B cell (primary cell): ENCODE measurements at regions not wholly inside any gene's neighbourhood (a gene's known extent, or its start where the extent isn't known, plus 50 kb on each side); places are given as distances from the start of the nearest gene placed in this dataset.

Experiments
- ATAC-seq: fragments of 200-7000 bp; cut with Tn5 transposase; one replicate; pipeline ENCODE4 v1.10.0; 2021; ENCODE audit warnings: low read depth, mild to moderate bottlenecking, moderate number of reproducible peaks, moderate library complexity
- CTCF ChIA-PET: fragments of 350-600 bp; sonication (Branson Sonifier 250); formaldehyde crosslinking; loops from one replicate; lab custom pipeline; 2021; ENCODE audit warnings: antibody characterized with exemption, inconsistent platforms; lab: Charles Lee
- POLR2A ChIA-PET: fragments of 350-600 bp; sonication (Branson Sonifier 250); formaldehyde crosslinking; loops from one replicate; lab custom pipeline; 2021; ENCODE audit warnings: antibody characterized with exemption; lab: Charles Lee
- DNase-seq: peaks from one replicate; pipeline ENCODE4 v3.0.0; 2013
- H2AFZ ChIP-seq: 2 replicates; pipeline ENCODE4 v1.6.1; 2012; ENCODE audit warnings: mild to moderate bottlenecking, low read depth, low read length; ENCODE audit not compliant: insufficient read depth, poor library complexity, severe bottlenecking
- H3K27ac ChIP-seq, 2 donors: 1 replicate in 1 of 2; 2 replicates in 1 of 2; pipeline ENCODE4 v1.5.1; 2012 to 2013; ENCODE audit warnings: low read length in 2 of 2, mild to moderate bottlenecking in 2 of 2, moderate library complexity in 1 of 2
- H3K27me3 ChIP-seq, 4 experiments: fragments of 200-600 bp in 1 of 4; sonication (generic) in 1 of 4; replicated peaks in 1 of 4; 1 replicate in 2 of 4; 2 replicates in 2 of 4; pipeline versions ENCODE4 v1.6.1 to v1.7.0; 2013 to 2016; ENCODE audit warnings: low read length in 3 of 4, mild to moderate bottlenecking in 2 of 4, mixed read lengths in 1 of 4, moderate library complexity in 1 of 4; ENCODE audit not compliant: insufficient read depth in 4 of 4, control insufficient read depth in 3 of 4; ENCODE audit errors: control extremely low read depth in 1 of 4
- H3K36me3 ChIP-seq, 2 experiments: replicated peaks in 1 of 2; 1 replicate in 1 of 2; 2 replicates in 1 of 2; pipeline versions ENCODE4 v1.6.1 to v1.7.1; 2013; ENCODE audit warnings: low read length in 1 of 2; ENCODE audit not compliant: insufficient read depth in 2 of 2, control insufficient read depth in 1 of 2; ENCODE audit errors: control extremely low read depth in 1 of 2, extremely low read depth in 1 of 2
- H3K4me1 ChIP-seq, 2 donors: fragments of 200-600 bp in 1 of 2; sonication (generic) in 1 of 2; 1 replicate in 1 of 2; 2 replicates in 1 of 2; pipeline versions ENCODE4 v1.5.1 to v1.6.1; 2013 to 2017; ENCODE audit warnings: low read length in 2 of 2; ENCODE audit not compliant: control insufficient read depth in 2 of 2, insufficient read depth in 2 of 2
- H3K4me2 ChIP-seq: replicated peaks from 2 replicates; pipeline ENCODE3; 2012; ENCODE audit warnings: mild to moderate bottlenecking, low read depth, low read length; ENCODE audit not compliant: poor library complexity, severe bottlenecking
- H3K4me3 ChIP-seq, 5 experiments: fragments of 200-600 bp in 1 of 5; sonication (generic) in 1 of 5; 1 replicate in 3 of 5; 2 replicates in 2 of 5; pipeline versions ENCODE4 v1.5.1 to v1.7.0; 2011 to 2016; ENCODE audit warnings: low read length in 4 of 5, mild to moderate bottlenecking in 4 of 5, low read depth in 2 of 5, control low read depth in 1 of 5, moderate library complexity in 1 of 5; ENCODE audit not compliant: insufficient read depth in 1 of 5; ENCODE audit errors: control extremely low read depth in 1 of 5, extremely low read depth in 1 of 5
- H3K79me2 ChIP-seq: fragments of 200-600 bp; sonication (generic); one replicate; pipeline ENCODE4 v1.6.0; 2016; ENCODE audit warnings: low read length; ENCODE audit not compliant: control insufficient read depth, insufficient read depth
- H3K9ac ChIP-seq: fragments of 200-600 bp; sonication (generic); 2 replicates; pipeline ENCODE4 v1.6.1; 2017; ENCODE audit warnings: mild to moderate bottlenecking, low read length, moderate library complexity
- H3K9me3 ChIP-seq, 3 donors: one replicate each; pipeline versions ENCODE4 v1.6.1 to v1.7.1; 2013; ENCODE audit warnings: low read length in 2 of 3; ENCODE audit not compliant: control insufficient read depth in 2 of 3, insufficient read depth in 1 of 3; ENCODE audit errors: control extremely low read depth in 1 of 3
- H4K20me1 ChIP-seq: 2 replicates; pipeline ENCODE4 v1.6.0; 2012; ENCODE audit warnings: mild to moderate bottlenecking, low read length; ENCODE audit not compliant: insufficient read depth, control insufficient read depth, poor library complexity, severe bottlenecking
- H3K27ac Mint-ChIP-seq: one replicate; pipeline ENCODE4 v1.8.0; 2021; ENCODE audit warnings: mixed read lengths
- H3K27me3 Mint-ChIP-seq: one replicate; pipeline ENCODE4 v1.8.0; 2021; ENCODE audit warnings: mixed read lengths
- H3K4me1 Mint-ChIP-seq: one replicate; pipeline ENCODE4 v1.8.0; 2021; ENCODE audit warnings: mixed read lengths
- H3K4me3 Mint-ChIP-seq: one replicate; pipeline ENCODE4 v1.8.0; 2021; ENCODE audit warnings: mixed read lengths
- H3K9me3 Mint-ChIP-seq: one replicate; pipeline ENCODE4 v1.8.0; 2022; ENCODE audit warnings: mixed read lengths; ENCODE audit not compliant: insufficient read depth
- CTCF ChIP-seq: fragments of 200-600 bp; IDR thresholded peaks from one replicate; pipeline ENCODE4 v1.8.0; 2022; ENCODE audit warnings: antibody characterized with exemption, mild to moderate bottlenecking
- EZH2 ChIP-seq: IDR thresholded peaks from 2 replicates; pipeline ENCODE4 v1.6.1; 2012; ENCODE audit warnings: borderline replicate concordance, low read depth, mild to moderate bottlenecking, moderate library complexity, low read length; ENCODE audit not compliant: insufficient read depth, poor library complexity, severe bottlenecking
- WGBS: methylation state at CpG from one replicate; pipeline ENCODE4 v1.1.5; 2013; ENCODE audit warnings: missing lambda C conversion rate; ENCODE audit not compliant: insufficient coverage; 5-methylcytosine and 5-hydroxymethylcytosine counted together
- intact Hi-C: fragments of 100-400 bp; cut with micrococcal nuclease; formaldehyde crosslinking; loops from one replicate; pipeline ENCODE4 v1.10.0; 2022

DNA sequence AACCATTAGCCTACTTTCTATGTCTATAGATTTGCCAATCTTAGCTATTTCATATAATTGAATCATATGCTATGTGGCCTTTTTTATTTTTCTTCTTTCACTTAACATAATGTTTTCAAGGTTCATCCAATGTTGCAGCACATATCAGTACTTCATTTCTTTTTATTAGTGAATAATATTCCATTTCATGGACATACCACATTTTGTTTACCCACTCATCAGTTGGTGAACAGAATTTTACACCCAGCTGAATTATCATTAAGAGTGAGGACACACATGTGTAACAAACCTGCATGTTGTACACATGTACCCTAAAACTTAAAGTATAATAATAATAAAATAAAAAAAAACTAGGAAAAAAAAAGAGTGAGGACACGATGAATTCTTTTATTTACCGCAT lies 81.7 kb upstream of the C3orf80 start:
- ATAC-seq (no peak), DNase-seq (no peak)
- H3K9me3 ChIP-seq = no peaks in the 10 kb centered on the region
- H2AFZ ChIP-seq = no peak overlapping the region
- ChIA-PET POLR2A (no interaction called here), CTCF (no interaction called here)
- no CpG with 5 or more reads among the region's 2 CpGs for WGBS
- no peak overlapping the region for H3K4me3 ChIP-seq
- no peaks in the 10 kb centered on the region for H3K36me3 ChIP-seq
- H3K4me1 ChIP-seq = no peaks in the 10 kb centered on the region
- intact Hi-C loops = no loop called here
- peaks cover 13% of the 10 kb centered on the region for H3K9me3 Mint-ChIP-seq
- no peak overlapping the region for H3K27ac ChIP-seq
- no peaks in the 10 kb centered on the region for H3K79me2 ChIP-seq
- H3K27me3 ChIP-seq = no peaks in the 10 kb centered on the region
- no peak overlapping the region for H3K4me3 Mint-ChIP-seq
- no peaks in the 10 kb centered on the region for H4K20me1 ChIP-seq
- H3K4me1 Mint-ChIP-seq = no peaks in the 10 kb centered on the region
- no peak overlapping the region for H3K4me2 ChIP-seq
- H3K9ac ChIP-seq = no peak overlapping the region
- no peak overlapping the region for H3K27ac Mint-ChIP-seq
- no peak for TF ChIP-seq EZH2
- no peaks in the 10 kb centered on the region for H3K27me3 Mint-ChIP-seq

DNA sequence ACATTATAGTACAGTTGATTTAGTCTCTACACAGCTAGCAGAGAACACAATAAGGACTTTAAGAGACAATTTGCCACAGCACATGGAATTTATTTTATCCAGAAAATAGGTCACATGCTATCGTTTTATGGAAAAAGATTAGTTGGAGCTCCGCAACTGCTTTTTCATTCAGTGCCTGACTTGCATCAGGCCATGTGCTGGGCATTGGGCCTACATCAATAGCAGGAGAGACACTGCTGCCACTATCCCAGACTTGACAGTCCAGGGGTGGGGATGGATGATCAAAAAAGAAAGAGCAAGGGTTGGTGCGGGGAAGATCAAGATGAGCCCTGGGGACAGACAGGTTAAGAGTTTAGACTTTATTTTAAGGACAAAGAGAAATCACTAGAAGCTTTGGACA lies 75.2 kb upstream of the C3orf80 start:
- ATAC-seq = no peak

More for the DNA sequence above, 75.2 kb upstream of the C3orf80 start:
- H3K27ac ChIP-seq = no peak overlapping the region
- Mint-ChIP-seq H3K27me3 (no peaks in the 10 kb centered on the region), H3K4me1 (no peaks in the 10 kb centered on the region), H3K27ac (no peak overlapping the region), H3K9me3 (peaks cover 2% of the 10 kb centered on the region), H3K4me3 (no peak overlapping the region)
- no peaks in the 10 kb centered on the region for H3K4me1 ChIP-seq
- H3K4me2 ChIP-seq = no peak overlapping the region
- no peaks in the 10 kb centered on the region for H3K36me3 ChIP-seq
- no peaks in the 10 kb centered on the region for H3K79me2 ChIP-seq
- no peak overlapping the region for H3K9ac ChIP-seq
- H3K4me3 ChIP-seq = no peak overlapping the region
- ChIA-PET POLR2A (no interaction called here), CTCF (no interaction called here)
- no peak overlapping the region for H2AFZ ChIP-seq
- DNase-seq = no peak
- H3K27me3 ChIP-seq = no peaks in the 10 kb centered on the region
- H4K20me1 ChIP-seq = no peaks in the 10 kb centered on the region
- TF ChIP-seq EZH2 = no peak
- no peak for TF ChIP-seq CTCF
- no peaks in the 10 kb centered on the region for H3K9me3 ChIP-seq
- intact Hi-C loops = no loop called here
- WGBS = 97% methylated on average over 2 of the region's 3 CpGs
